ENCODE measurements at regions not wholly inside any gene's neighbourhood (a gene's known extent, or its start where the extent isn't known, plus 50 kb on each side); places are given as distances from the start of the nearest gene placed in this dataset.
"Not testable (repeated sequence)": the region's sequence is repeated elsewhere in the genome, so short reads cannot be mapped to it uniquely, and the experiment has no call there.

GRCh38 chr12:105440037-105440664, 109.7 kb downstream of the C12orf75 start:
- TF ChIP-seq POLR2A (IDR thresholded peaks at IDR 0.05): no peak
- no peak for TF ChIP-seq CTCF (IDR thresholded peaks at IDR 0.05)
- Histone ChIP-seq H3K9me3 (no peaks in the 10 kb centered on the region), H3K4me3 (no peak overlapping the region), H3K27ac (no peak overlapping the region), H3K4me1 (no peaks in the 10 kb centered on the region), H3K36me3 (no peaks in the 10 kb centered on the region), H3K27me3 (no peaks in the 10 kb centered on the region)
- no peak for DNase-seq
- intact Hi-C loops (cut with DNase I; ENCODE audit: low total_unique reads): no loop called here

GRCh38 chr12:105443802-105444652, 113.5 kb downstream of the C12orf75 start:
- DNase-seq: no peak
- intact Hi-C loops (cut with DNase I; ENCODE audit: low total_unique reads): no loop called here

GRCh38 chr12:105444653-105445102, 114.2 kb downstream of the C12orf75 start:
- TF ChIP-seq CTCF (IDR thresholded peaks at IDR 0.05) (no peak), POLR2A (IDR thresholded peaks at IDR 0.05) (no peak)
- Histone ChIP-seq H3K9me3 (no peaks in the 10 kb centered on the region), H3K36me3 (no peaks in the 10 kb centered on the region), H3K4me1 (no peaks in the 10 kb centered on the region), H3K27me3 (no peaks in the 10 kb centered on the region), H3K27ac (no peak overlapping the region), H3K4me3 (no peak overlapping the region)
- intact Hi-C loops (cut with DNase I; ENCODE audit: low total_unique reads): no loop called here
- DNase-seq: no peak

More at GRCh38 chr12:105443802-105444652, 113.5 kb downstream of the C12orf75 start:
- no peaks in the 10 kb centered on the region for H3K9me3 ChIP-seq
- H3K27me3 ChIP-seq: no peaks in the 10 kb centered on the region
- TF ChIP-seq POLR2A (IDR thresholded peaks at IDR 0.05): no peak
- TF ChIP-seq CTCF (IDR thresholded peaks at IDR 0.05): no peak
- no peaks in the 10 kb centered on the region for H3K36me3 ChIP-seq
- no peak overlapping the region for H3K4me3 ChIP-seq
- H3K4me1 ChIP-seq: no peaks in the 10 kb centered on the region
- no peak overlapping the region for H3K27ac ChIP-seq

GRCh38 chr12:105445249-105445648, 114.8 kb downstream of the C12orf75 start:
- Histone ChIP-seq H3K4me1 (no peaks in the 10 kb centered on the region), H3K4me3 (no peak overlapping the region), H3K27me3 (no peaks in the 10 kb centered on the region), H3K27ac (peak overlapping the region in 1 of 2 donors; percentile 45), H3K36me3 (no peaks in the 10 kb centered on the region), H3K9me3 (no peaks in the 10 kb centered on the region)
- intact Hi-C loops (cut with DNase I; ENCODE audit: low total_unique reads): no loop called here
- DNase-seq: no peak
- TF ChIP-seq CTCF (IDR thresholded peaks at IDR 0.05) (no peak), POLR2A (IDR thresholded peaks at IDR 0.05) (no peak)

GRCh38 chr12:105445649-105446048, 115.2 kb downstream of the C12orf75 start:
- intact Hi-C loops (cut with DNase I; ENCODE audit: low total_unique reads): no loop called here
- TF ChIP-seq CTCF (IDR thresholded peaks at IDR 0.05) (no peak), POLR2A (IDR thresholded peaks at IDR 0.05) (no peak)
- no peak overlapping the region for H3K4me3 ChIP-seq
- no peaks in the 10 kb centered on the region for H3K36me3 ChIP-seq
- peak overlapping the region in 1 of 2 donors; percentile 45 for H3K27ac ChIP-seq
- DNase-seq: no peak
- no peaks in the 10 kb centered on the region for H3K27me3 ChIP-seq
- H3K9me3 ChIP-seq: no peaks in the 10 kb centered on the region
- no peaks in the 10 kb centered on the region for H3K4me1 ChIP-seq

GRCh38 chr12:105446460-105446859, 116.0 kb downstream of the C12orf75 start:
- peak overlapping the region in 1 of 2 donors; percentile 45 for H3K27ac ChIP-seq
- H3K36me3 ChIP-seq; H3K4me3 ChIP-seq; intact Hi-C loops (cut with DNase I; ENCODE audit: low total_unique reads); H3K4me1 ChIP-seq; DNase-seq; H3K27me3 ChIP-seq; H3K9me3 ChIP-seq: not testable (repeated sequence)

Measured in uterus (tissue), 3 donors.